DOHH2 (cell line): ENCODE measurements at regions not wholly inside any gene's neighbourhood (a gene's known extent, or its start where the extent isn't known, plus 50 kb on each side); places are given as distances from the start of the nearest gene placed in this dataset.

Source experiments
- EZH2phosphoT487 ChIP-seq: fragments of 200-600 bp; sonication (generic); IDR thresholded peaks from 2 replicates; pipeline ENCODE4 v1.6.1; 2017; ENCODE audit warnings: borderline replicate concordance, mild to moderate bottlenecking, antibody characterized with exemption, low read length, moderate library complexity, mixed read lengths
- TF ChIP-seq, protein P1 (sequence below): fragments of 200-600 bp; sonication (generic); IDR thresholded peaks from one replicate; pipeline ENCODE4 v1.5.1; 2014; ENCODE audit warnings: antibody characterized with exemption, mild to moderate bottlenecking, low read depth, low read length; ENCODE audit not compliant: poor library complexity, severe bottlenecking

DNA sequence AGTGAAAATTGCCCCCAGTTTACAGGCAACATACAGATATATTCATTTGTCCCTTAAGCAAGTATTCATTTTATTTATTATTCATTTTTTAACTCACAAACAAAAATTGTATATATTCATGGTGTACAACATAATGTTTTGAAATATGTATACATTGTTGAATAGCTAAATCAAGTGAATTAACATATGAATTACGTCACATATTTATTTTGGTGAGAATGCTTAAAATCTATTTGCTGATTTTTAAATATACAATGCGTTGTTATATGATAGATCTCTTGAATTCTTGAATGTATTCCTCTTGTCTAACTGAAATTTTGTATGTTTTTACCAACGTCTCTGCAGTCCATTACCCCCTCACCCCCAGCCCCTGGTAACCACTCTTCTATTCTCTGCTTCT, 63.4 kb upstream of the CDH13 start:
- TF ChIP-seq, protein P1, sequence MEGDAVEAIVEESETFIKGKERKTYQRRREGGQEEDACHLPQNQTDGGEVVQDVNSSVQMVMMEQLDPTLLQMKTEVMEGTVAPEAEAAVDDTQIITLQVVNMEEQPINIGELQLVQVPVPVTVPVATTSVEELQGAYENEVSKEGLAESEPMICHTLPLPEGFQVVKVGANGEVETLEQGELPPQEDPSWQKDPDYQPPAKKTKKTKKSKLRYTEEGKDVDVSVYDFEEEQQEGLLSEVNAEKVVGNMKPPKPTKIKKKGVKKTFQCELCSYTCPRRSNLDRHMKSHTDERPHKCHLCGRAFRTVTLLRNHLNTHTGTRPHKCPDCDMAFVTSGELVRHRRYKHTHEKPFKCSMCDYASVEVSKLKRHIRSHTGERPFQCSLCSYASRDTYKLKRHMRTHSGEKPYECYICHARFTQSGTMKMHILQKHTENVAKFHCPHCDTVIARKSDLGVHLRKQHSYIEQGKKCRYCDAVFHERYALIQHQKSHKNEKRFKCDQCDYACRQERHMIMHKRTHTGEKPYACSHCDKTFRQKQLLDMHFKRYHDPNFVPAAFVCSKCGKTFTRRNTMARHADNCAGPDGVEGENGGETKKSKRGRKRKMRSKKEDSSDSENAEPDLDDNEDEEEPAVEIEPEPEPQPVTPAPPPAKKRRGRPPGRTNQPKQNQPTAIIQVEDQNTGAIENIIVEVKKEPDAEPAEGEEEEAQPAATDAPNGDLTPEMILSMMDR: no peak
- TF ChIP-seq EZH2phosphoT487: no peak
